Natural killer cell (primary cell): ENCODE measurements at regions not wholly inside any gene's neighbourhood (a gene's known extent, or its start where the extent isn't known, plus 50 kb on each side); places are given as distances from the start of the nearest gene placed in this dataset.

Source experiments
- ATAC-seq, 3 donors: fragments of 150-1000 bp in 2 of 3; fragments of 200-7000 bp in 1 of 3; cut with Tn5 transposase; 1 replicate in 1 of 3; 2 replicates in 2 of 3; pipeline ENCODE4 v1.10.0; 2021; ENCODE audit warnings: mild to moderate bottlenecking in 2 of 3, moderate library complexity in 2 of 3
- DNase-seq, 2 donors: peaks; one replicate each; pipeline versions ENCODE4 v3.0.0 to v3.0.0-alpha.2; 2013 to 2021; ENCODE audit warnings: mixed read lengths in 1 of 2
- H3K27ac ChIP-seq: one replicate; pipeline ENCODE4 v1.5.1; 2013; ENCODE audit warnings: mild to moderate bottlenecking, low read length
- H3K27me3 ChIP-seq: one replicate; pipeline ENCODE4 v1.6.1; 2013; ENCODE audit warnings: low read length; ENCODE audit not compliant: control insufficient read depth, insufficient read depth
- H3K36me3 ChIP-seq: one replicate; pipeline ENCODE4 v1.6.1; 2013; ENCODE audit warnings: low read length; ENCODE audit not compliant: control insufficient read depth, insufficient read depth
- H3K4me1 ChIP-seq: one replicate; pipeline ENCODE4 v1.6.1; 2013; ENCODE audit warnings: low read length; ENCODE audit not compliant: control insufficient read depth, insufficient read depth
- H3K4me3 ChIP-seq: one replicate; pipeline ENCODE4 v1.5.1; 2013; ENCODE audit warnings: low read length
- H3K9me3 ChIP-seq: one replicate; pipeline ENCODE4 v1.6.1; 2013; ENCODE audit warnings: low read length; ENCODE audit not compliant: control insufficient read depth, insufficient read depth
- H3K27ac Mint-ChIP-seq, 2 donors: one replicate each; pipeline ENCODE4 v1.8.0; 2022; ENCODE audit warnings: mild to moderate bottlenecking in 2 of 2, mixed read lengths in 2 of 2, moderate library complexity in 1 of 2
- H3K27me3 Mint-ChIP-seq, 2 donors: one replicate each; pipeline ENCODE4 v1.8.0; 2022; ENCODE audit warnings: low read depth in 2 of 2, mixed read lengths in 2 of 2
- H3K36me3 Mint-ChIP-seq: one replicate; pipeline ENCODE4 v1.8.0; 2022; ENCODE audit warnings: mixed read lengths
- H3K4me1 Mint-ChIP-seq, 2 donors: one replicate each; pipeline ENCODE4 v1.8.0; 2022; ENCODE audit warnings: mixed read lengths in 2 of 2
- H3K4me3 Mint-ChIP-seq: one replicate; pipeline ENCODE4 v1.8.0; 2022; ENCODE audit warnings: mild to moderate bottlenecking, moderate library complexity, mixed read lengths
- H3K9me3 Mint-ChIP-seq, 2 donors: one replicate each; pipeline ENCODE4 v1.8.0; 2022; ENCODE audit warnings: mixed read lengths in 2 of 2
- WGBS: methylation state at CpG from one replicate; pipeline ENCODE4 v1.1.7; 2013; ENCODE audit warnings: missing lambda C conversion rate; ENCODE audit not compliant: insufficient coverage; 5-methylcytosine and 5-hydroxymethylcytosine counted together
- intact Hi-C: fragments of 100-400 bp; cut with micrococcal nuclease; formaldehyde crosslinking; loops from one replicate; pipeline ENCODE4 v1.14.2; 2022
- TF ChIP-seq, protein P1 (sequence below): fragments of 200-600 bp; IDR thresholded peaks from one replicate; pipeline ENCODE4 v1.8.0; 2022; ENCODE audit warnings: antibody characterized with exemption

DNA sequence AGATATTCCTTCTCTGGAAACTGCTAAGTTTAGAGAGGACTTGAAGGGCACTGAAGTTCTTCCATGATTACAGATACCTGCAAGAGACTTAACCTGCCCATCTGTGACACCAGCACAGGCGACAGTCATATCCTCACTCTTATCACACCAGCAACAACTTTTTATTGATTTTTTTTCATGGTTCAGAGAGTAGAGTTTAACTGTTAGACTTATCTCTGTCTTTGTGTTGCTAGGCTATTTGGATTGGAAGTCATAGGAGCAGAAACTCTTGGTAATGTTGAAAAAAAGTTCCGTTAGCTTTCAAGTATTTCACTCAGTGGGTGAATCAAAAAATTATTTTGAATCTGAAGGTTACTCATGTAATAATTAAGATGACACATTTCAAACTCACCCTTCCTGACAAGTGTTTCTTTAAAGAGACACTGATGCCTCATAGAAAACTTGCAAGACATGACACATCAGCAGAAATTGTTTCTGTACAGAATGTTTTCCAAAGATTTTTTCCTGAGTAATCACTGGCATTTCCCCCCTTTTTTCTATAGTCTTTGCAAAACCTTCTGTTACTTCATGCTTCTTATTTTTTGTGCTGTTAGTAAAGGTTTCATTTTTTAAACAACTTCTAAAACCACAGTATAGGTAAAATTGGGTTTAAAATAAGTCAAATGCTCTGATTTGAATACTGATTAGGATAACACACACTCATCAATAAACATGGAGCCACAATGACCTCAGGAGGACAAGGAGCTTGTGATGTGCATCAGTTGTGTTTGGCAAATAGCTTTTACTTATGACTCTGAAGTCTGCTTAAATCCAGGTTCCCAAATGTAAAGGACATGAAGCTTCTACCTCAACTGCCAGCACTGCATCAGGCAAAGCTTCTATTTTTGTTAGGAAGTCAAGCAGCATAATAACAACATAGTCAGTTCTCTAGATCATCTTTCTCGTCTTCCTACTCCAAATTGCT, 252.9 kb upstream of the MAN1A1 start:
- no CpG with 5 or more reads among the region's 3 CpGs for WGBS
- Histone ChIP-seq H3K36me3 (no peaks in the 10 kb centered on the region), H3K4me3 (no peak overlapping the region), H3K27ac (no peak overlapping the region), H3K4me1 (no peaks in the 10 kb centered on the region), H3K9me3 (no peaks in the 10 kb centered on the region), H3K27me3 (no peaks in the 10 kb centered on the region)
- TF ChIP-seq, protein P1, sequence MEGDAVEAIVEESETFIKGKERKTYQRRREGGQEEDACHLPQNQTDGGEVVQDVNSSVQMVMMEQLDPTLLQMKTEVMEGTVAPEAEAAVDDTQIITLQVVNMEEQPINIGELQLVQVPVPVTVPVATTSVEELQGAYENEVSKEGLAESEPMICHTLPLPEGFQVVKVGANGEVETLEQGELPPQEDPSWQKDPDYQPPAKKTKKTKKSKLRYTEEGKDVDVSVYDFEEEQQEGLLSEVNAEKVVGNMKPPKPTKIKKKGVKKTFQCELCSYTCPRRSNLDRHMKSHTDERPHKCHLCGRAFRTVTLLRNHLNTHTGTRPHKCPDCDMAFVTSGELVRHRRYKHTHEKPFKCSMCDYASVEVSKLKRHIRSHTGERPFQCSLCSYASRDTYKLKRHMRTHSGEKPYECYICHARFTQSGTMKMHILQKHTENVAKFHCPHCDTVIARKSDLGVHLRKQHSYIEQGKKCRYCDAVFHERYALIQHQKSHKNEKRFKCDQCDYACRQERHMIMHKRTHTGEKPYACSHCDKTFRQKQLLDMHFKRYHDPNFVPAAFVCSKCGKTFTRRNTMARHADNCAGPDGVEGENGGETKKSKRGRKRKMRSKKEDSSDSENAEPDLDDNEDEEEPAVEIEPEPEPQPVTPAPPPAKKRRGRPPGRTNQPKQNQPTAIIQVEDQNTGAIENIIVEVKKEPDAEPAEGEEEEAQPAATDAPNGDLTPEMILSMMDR: no peak
- intact Hi-C loops: no loop called here
- ATAC-seq (no peak), DNase-seq (no peak)
- no peak overlapping the region for H3K4me3 Mint-ChIP-seq
- H3K9me3 Mint-ChIP-seq: no peaks in the 10 kb centered on the region
- no peaks in the 10 kb centered on the region for H3K4me1 Mint-ChIP-seq
- no peaks in the 10 kb centered on the region for H3K36me3 Mint-ChIP-seq
- H3K27ac Mint-ChIP-seq: no peak overlapping the region
- H3K27me3 Mint-ChIP-seq: no peaks in the 10 kb centered on the region

DNA sequence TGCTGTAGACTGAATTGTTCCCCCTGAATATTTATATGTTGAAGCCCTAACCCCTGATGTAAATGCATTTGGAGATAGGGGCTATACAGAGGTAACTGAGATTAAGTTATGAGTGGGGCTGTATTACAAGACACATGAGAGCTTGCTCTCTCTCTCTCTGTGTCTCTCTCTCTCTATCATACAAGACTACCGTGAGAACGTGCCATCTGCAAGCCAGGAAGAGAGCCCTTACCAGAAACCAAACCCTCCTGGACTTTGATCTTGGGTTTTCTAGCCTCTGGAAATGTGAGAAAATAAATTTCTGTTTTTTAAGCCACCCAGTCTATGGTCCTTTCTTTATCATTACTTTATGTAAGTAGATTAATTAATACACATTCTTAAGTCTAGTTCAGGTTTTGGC, 249.3 kb upstream of the MAN1A1 start:
- Histone ChIP-seq H3K9me3 (no peaks in the 10 kb centered on the region), H3K27ac (no peak overlapping the region), H3K4me1 (no peaks in the 10 kb centered on the region), H3K4me3 (no peak overlapping the region), H3K36me3 (no peaks in the 10 kb centered on the region), H3K27me3 (no peaks in the 10 kb centered on the region)
- H3K4me1 Mint-ChIP-seq: no peaks in the 10 kb centered on the region
- H3K9me3 Mint-ChIP-seq: no peaks in the 10 kb centered on the region
- ATAC-seq: no peak
- H3K27ac Mint-ChIP-seq: no peak overlapping the region
- H3K27me3 Mint-ChIP-seq: no peaks in the 10 kb centered on the region
- no peaks in the 10 kb centered on the region for H3K36me3 Mint-ChIP-seq
- TF ChIP-seq, protein P1: no peak
- 81% methylated on average over 2 of the region's 2 CpGs for WGBS
- intact Hi-C loops: no loop called here
- DNase-seq: no peak
- H3K4me3 Mint-ChIP-seq: no peak overlapping the region

DNA sequence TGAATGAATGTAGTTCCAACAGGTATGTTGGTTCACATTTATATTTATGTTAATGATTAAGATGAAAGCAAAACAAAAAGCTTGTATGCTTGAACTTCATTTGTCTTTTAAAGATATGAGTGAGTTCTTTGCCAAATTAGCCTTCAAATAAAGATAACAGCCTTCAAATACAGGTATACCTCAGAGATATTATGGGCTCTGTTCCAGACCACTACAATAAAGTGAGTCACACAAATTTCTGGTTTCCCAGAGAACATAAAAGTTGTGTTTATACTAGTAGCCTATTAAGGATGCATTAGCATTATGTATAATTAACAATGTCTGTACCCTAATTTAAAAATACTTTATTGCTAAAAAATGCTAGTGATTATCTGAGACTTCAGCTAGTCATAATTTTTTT, 245.3 kb upstream of the MAN1A1 start:
- no peaks in the 10 kb centered on the region for H3K36me3 ChIP-seq
- TF ChIP-seq, protein P1: no peak
- no peak overlapping the region for H3K27ac Mint-ChIP-seq
- no peak overlapping the region for H3K27ac ChIP-seq
- intact Hi-C loops: no loop called here
- no peaks in the 10 kb centered on the region for H3K4me1 Mint-ChIP-seq
- H3K9me3 ChIP-seq: no peaks in the 10 kb centered on the region
- H3K4me1 ChIP-seq: no peaks in the 10 kb centered on the region
- no peak for DNase-seq
- ATAC-seq: no peak
- H3K27me3 ChIP-seq: no peaks in the 10 kb centered on the region
- no peak overlapping the region for H3K4me3 Mint-ChIP-seq
- H3K9me3 Mint-ChIP-seq: no peaks in the 10 kb centered on the region
- H3K36me3 Mint-ChIP-seq: no peaks in the 10 kb centered on the region
- no peak overlapping the region for H3K4me3 ChIP-seq
- peaks cover 0 to 2% of the 10 kb centered on the region in 2 donors for H3K27me3 Mint-ChIP-seq

DNA sequence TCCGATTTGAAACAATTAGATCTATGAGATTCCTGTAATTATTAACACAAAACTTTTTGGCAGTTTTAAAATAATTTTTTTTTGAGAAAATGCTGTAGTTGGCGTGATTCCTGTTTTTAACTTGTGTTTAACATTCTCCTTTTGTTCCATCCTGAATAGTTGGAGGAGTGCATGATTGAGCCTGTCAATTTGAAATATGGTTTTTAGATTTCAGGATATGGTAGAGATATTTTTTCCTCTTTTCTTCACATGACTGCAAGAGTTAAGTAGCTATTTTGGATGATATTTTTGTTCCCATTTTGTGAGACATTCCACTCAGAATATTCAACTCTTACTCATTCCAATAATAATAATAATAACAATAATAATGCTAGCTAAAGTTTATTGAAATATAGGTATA, 241.7 kb upstream of the MAN1A1 start:
- H3K4me3 ChIP-seq: no peak overlapping the region
- Mint-ChIP-seq H3K9me3 (no peaks in the 10 kb centered on the region), H3K4me3 (no peak overlapping the region), H3K4me1 (no peaks in the 10 kb centered on the region), H3K27me3 (peaks cover 0 to 6% of the 10 kb centered on the region in 2 donors), H3K36me3 (no peaks in the 10 kb centered on the region), H3K27ac (no peak overlapping the region)
- no peak for ATAC-seq
- no peaks in the 10 kb centered on the region for H3K27me3 ChIP-seq
- H3K27ac ChIP-seq: no peak overlapping the region
- intact Hi-C loops: no loop called here
- H3K36me3 ChIP-seq: no peaks in the 10 kb centered on the region
- DNase-seq: no peak
- 100% methylated on average over 1 of the region's 2 CpGs for WGBS
- TF ChIP-seq, protein P1: no peak
- H3K4me1 ChIP-seq: no peaks in the 10 kb centered on the region
- H3K9me3 ChIP-seq: no peaks in the 10 kb centered on the region
